Upper lobe of right lung (tissue), 1 donor: ENCODE measurements at regions not wholly inside any gene's neighbourhood (a gene's known extent, or its start where the extent isn't known, plus 50 kb on each side); places are given as distances from the start of the nearest gene placed in this dataset.

ENCODE experiments used
- ATAC-seq: fragments of 200-7000 bp; cut with Tn5 transposase; one replicate; pipeline ENCODE4 v1.9.1; 2020; ENCODE audit warnings: mild to moderate bottlenecking, moderate library complexity
- DNase-seq: peaks from one replicate; pipeline ENCODE4 v3.0.0-alpha.2; 2020
- H3K27ac ChIP-seq: fragments of 200-600 bp; one replicate; pipeline ENCODE4 v1.8.0; 2022
- H3K27me3 ChIP-seq: fragments of 200-600 bp; one replicate; pipeline ENCODE4 v1.8.0; 2022; ENCODE audit warnings: mild to moderate bottlenecking
- H3K36me3 ChIP-seq: fragments of 200-600 bp; one replicate; pipeline ENCODE4 v1.8.0; 2022
- H3K4me1 ChIP-seq: fragments of 200-600 bp; one replicate; pipeline ENCODE4 v1.8.0; 2022
- H3K4me3 ChIP-seq: fragments of 200-600 bp; one replicate; pipeline ENCODE4 v1.8.0; 2022; ENCODE audit warnings: mild to moderate bottlenecking
- H3K9me3 ChIP-seq: fragments of 200-600 bp; one replicate; pipeline ENCODE4 v1.8.0; 2022
- CTCF ChIP-seq: fragments of 200-600 bp; IDR thresholded peaks from one replicate; pipeline ENCODE4 v1.8.0; 2022; ENCODE audit warnings: antibody characterized with exemption
- intact Hi-C: fragments of 100-400 bp; cut with DNase I; formaldehyde crosslinking; loops from one replicate; pipeline ENCODE4 v1.11.0; 2022
- donor health status: DM: no; HTN: yes; CAD: no; lungs with severe emphysema.

GRCh38 chr15:29933042-29933803 lies 111.0 kb upstream of the TJP1 start:
- Histone ChIP-seq H3K36me3 (no peaks in the 10 kb centered on the region), H3K4me3 (no peak overlapping the region), H3K9me3 (no peaks in the 10 kb centered on the region), H3K4me1 (no peaks in the 10 kb centered on the region), H3K27me3 (no peaks in the 10 kb centered on the region), H3K27ac (no peak overlapping the region)
- TF ChIP-seq CTCF, result no peak
- intact Hi-C loops, result no loop called here
- DNase-seq (no peak), ATAC-seq (no peak)

- intact Hi-C loops, result no loop called here
- no peak for TF ChIP-seq CTCF
- H3K4me1 ChIP-seq, result peaks cover 20% of the 10 kb centered on the region
- no peaks in the 10 kb centered on the region for H3K36me3 ChIP-seq
- H3K27ac ChIP-seq, result peak overlapping the region; percentile 20
- ATAC-seq, result no peak
- H3K27me3 ChIP-seq, result no peaks in the 10 kb centered on the region
- no peaks in the 10 kb centered on the region for H3K9me3 ChIP-seq
- no peak for DNase-seq
- no peak overlapping the region for H3K4me3 ChIP-seq
These were observed 103.8 kb upstream of the TJP1 start for GRCh38 chr15:29926083-29926388.

GRCh38 chr15:29925227-29926082 lies 103.2 kb upstream of the TJP1 start:
- H3K4me1 ChIP-seq, result peaks cover 20% of the 10 kb centered on the region
- no peaks in the 10 kb centered on the region for H3K36me3 ChIP-seq
- DNase-seq, result peak; percentile 72
- no peaks in the 10 kb centered on the region for H3K9me3 ChIP-seq
- ATAC-seq, result peak; percentile 75
- peak overlapping the region; percentile 20 for H3K27ac ChIP-seq
- H3K4me3 ChIP-seq, result no peak overlapping the region
- intact Hi-C loops, result no loop called here
- H3K27me3 ChIP-seq, result no peaks in the 10 kb centered on the region
- TF ChIP-seq CTCF, result peak; percentile 74

GRCh38 chr15:29924750-29925149 lies 102.5 kb upstream of the TJP1 start:
- Histone ChIP-seq H3K27me3 (no peaks in the 10 kb centered on the region), H3K27ac (peak overlapping the region; percentile 49), H3K9me3 (no peaks in the 10 kb centered on the region), H3K4me3 (no peak overlapping the region), H3K36me3 (no peaks in the 10 kb centered on the region), H3K4me1 (peaks cover 20% of the 10 kb centered on the region)
- no peak for DNase-seq
- intact Hi-C loops, result no loop called here
- TF ChIP-seq CTCF, result no peak
- ATAC-seq, result peak; percentile 88

GRCh38 chr15:29922191-29922590 lies 99.9 kb upstream of the TJP1 start:
- no peak overlapping the region for H3K27ac ChIP-seq
- intact Hi-C loops, result no loop called here
- H3K4me1 ChIP-seq, result peaks cover 20% of the 10 kb centered on the region
- no peaks in the 10 kb centered on the region for H3K9me3 ChIP-seq
- no peak for DNase-seq
- H3K36me3 ChIP-seq, result no peaks in the 10 kb centered on the region
- no peak for ATAC-seq
- no peak overlapping the region for H3K4me3 ChIP-seq
- TF ChIP-seq CTCF, result no peak
- no peaks in the 10 kb centered on the region for H3K27me3 ChIP-seq
